ENCODE measurements at regions not wholly inside any gene's neighbourhood (a gene's known extent, or its start where the extent isn't known, plus 50 kb on each side); places are given as distances from the start of the nearest gene placed in this dataset.

- no peaks in the 10 kb centered on the region for H3K36me3 Mint-ChIP-seq (ENCODE audit: insufficient read depth, unreplicated experiment)
- no peak for DNase-seq
- no TSS peak for BruUV-seq (replicated peaks)
- no peak overlapping the region for H3K4me3 Mint-ChIP-seq (ENCODE audit: low read depth, unreplicated experiment)
- intact Hi-C loops (cut with micrococcal nuclease; ENCODE audit: unreplicated experiment): no loop called here
- CTCF ChIA-PET: no interaction called here
- no peaks in the 10 kb centered on the region for H3K9me3 Mint-ChIP-seq (ENCODE audit: low read depth, unreplicated experiment)
- H3K4me1 Mint-ChIP-seq (ENCODE audit: low read depth, unreplicated experiment): no peaks in the 10 kb centered on the region
- TF ChIP-seq CTCF (IDR thresholded peaks at IDR 0.05; ENCODE audit: unreplicated experiment): no peak
- H3K27ac Mint-ChIP-seq (ENCODE audit: unreplicated experiment): no peak overlapping the region
- H3K27me3 Mint-ChIP-seq (ENCODE audit: unreplicated experiment): no peaks in the 10 kb centered on the region
Measured at GRCh38 chr10:52979295-52979990, 206.9 kb upstream of the MBL2 start.

DNA sequence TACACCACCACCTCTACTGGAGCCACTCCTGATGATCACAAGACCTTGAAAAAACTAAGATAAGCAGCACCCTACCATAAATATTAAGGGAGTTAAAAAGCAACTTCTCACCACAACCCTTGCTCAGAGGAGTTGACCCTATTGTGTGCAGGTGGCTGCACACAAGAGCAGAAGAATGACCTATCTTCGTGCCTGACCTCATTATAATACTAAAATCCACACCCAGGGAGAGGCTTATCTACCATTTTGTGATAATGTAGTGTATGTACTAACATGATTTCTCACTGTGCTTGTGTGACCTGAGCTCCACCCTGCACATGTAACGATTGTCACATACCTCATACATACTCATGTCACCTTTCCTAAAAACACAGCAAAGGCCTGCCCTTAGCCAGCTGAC, 205.0 kb upstream of the MBL2 start:
- CTCF ChIA-PET: no interaction called here
- Mint-ChIP-seq H3K36me3 (ENCODE audit: insufficient read depth, unreplicated experiment) (no peaks in the 10 kb centered on the region), H3K27me3 (ENCODE audit: unreplicated experiment) (no peaks in the 10 kb centered on the region), H3K4me3 (ENCODE audit: low read depth, unreplicated experiment) (no peak overlapping the region), H3K9me3 (ENCODE audit: low read depth, unreplicated experiment) (no peaks in the 10 kb centered on the region), H3K27ac (ENCODE audit: unreplicated experiment) (no peak overlapping the region), H3K4me1 (ENCODE audit: low read depth, unreplicated experiment) (no peaks in the 10 kb centered on the region)
- no peak for TF ChIP-seq CTCF (IDR thresholded peaks at IDR 0.05; ENCODE audit: unreplicated experiment)
- no peak for DNase-seq
- intact Hi-C loops (cut with micrococcal nuclease; ENCODE audit: unreplicated experiment): no loop called here
- no TSS peak for BruUV-seq (replicated peaks)

- DNase-seq: no peak
- peaks cover 12% of the 10 kb centered on the region for H3K4me1 Mint-ChIP-seq (ENCODE audit: low read depth, unreplicated experiment)
- CTCF ChIA-PET: interaction anchor here (1.2 kb wide), 1 partner anchor 62 kb away, joined by 4 read pairs; no protein-coding TSS in a partner anchor
- no peak overlapping the region for H3K27ac Mint-ChIP-seq (ENCODE audit: unreplicated experiment)
- no peaks in the 10 kb centered on the region for H3K36me3 Mint-ChIP-seq (ENCODE audit: insufficient read depth, unreplicated experiment)
- TF ChIP-seq CTCF (IDR thresholded peaks at IDR 0.05; ENCODE audit: unreplicated experiment): no peak
- no peaks in the 10 kb centered on the region for H3K27me3 Mint-ChIP-seq (ENCODE audit: unreplicated experiment)
- H3K4me3 Mint-ChIP-seq (ENCODE audit: low read depth, unreplicated experiment): no peak overlapping the region
- H3K9me3 Mint-ChIP-seq (ENCODE audit: low read depth, unreplicated experiment): peaks cover 2% of the 10 kb centered on the region
- intact Hi-C loops (cut with micrococcal nuclease; ENCODE audit: unreplicated experiment): no loop called here
- no TSS peak for BruUV-seq (replicated peaks)
Measured at GRCh38 chr10:52967806-52968795, 195.5 kb upstream of the MBL2 start.

- CTCF ChIA-PET: interaction anchor here (0.5 to 1.2 kb wide), 2 partner anchors 64 to 660 kb away, joined by 4 read pairs; no protein-coding TSS in a partner anchor
- no peak for TF ChIP-seq CTCF (IDR thresholded peaks at IDR 0.05; ENCODE audit: unreplicated experiment)
- H3K9me3 Mint-ChIP-seq (ENCODE audit: low read depth, unreplicated experiment): peaks cover 2% of the 10 kb centered on the region
- DNase-seq: no peak
- H3K27me3 Mint-ChIP-seq (ENCODE audit: unreplicated experiment): no peaks in the 10 kb centered on the region
- no peak overlapping the region for H3K27ac Mint-ChIP-seq (ENCODE audit: unreplicated experiment)
- intact Hi-C loops (cut with micrococcal nuclease; ENCODE audit: unreplicated experiment): no loop called here
- peaks cover 12% of the 10 kb centered on the region for H3K4me1 Mint-ChIP-seq (ENCODE audit: low read depth, unreplicated experiment)
- BruUV-seq (replicated peaks): no TSS peak
- H3K4me3 Mint-ChIP-seq (ENCODE audit: low read depth, unreplicated experiment): no peak overlapping the region
- no peaks in the 10 kb centered on the region for H3K36me3 Mint-ChIP-seq (ENCODE audit: insufficient read depth, unreplicated experiment)
Measured at GRCh38 chr10:52966904-52967303, 194.3 kb upstream of the MBL2 start.

All from Calu3 (cell line).